HG02610 (cell line): ENCODE measurements at regions not wholly inside any gene's neighbourhood (a gene's known extent, or its start where the extent isn't known, plus 50 kb on each side); places are given as distances from the start of the nearest gene placed in this dataset.
"Not testable (repeated sequence)": the region's sequence is repeated elsewhere in the genome, so short reads cannot be mapped to it uniquely, and the experiment has no call there.

Source experiments
- ATAC-seq: cut with Tn5 transposase; IDR thresholded peaks from one replicate; pipeline ENCODE4 v1.9.1; 2021; ENCODE audit warnings: mild to moderate bottlenecking, moderate library complexity; ENCODE audit not compliant: unreplicated experiment

DNA sequence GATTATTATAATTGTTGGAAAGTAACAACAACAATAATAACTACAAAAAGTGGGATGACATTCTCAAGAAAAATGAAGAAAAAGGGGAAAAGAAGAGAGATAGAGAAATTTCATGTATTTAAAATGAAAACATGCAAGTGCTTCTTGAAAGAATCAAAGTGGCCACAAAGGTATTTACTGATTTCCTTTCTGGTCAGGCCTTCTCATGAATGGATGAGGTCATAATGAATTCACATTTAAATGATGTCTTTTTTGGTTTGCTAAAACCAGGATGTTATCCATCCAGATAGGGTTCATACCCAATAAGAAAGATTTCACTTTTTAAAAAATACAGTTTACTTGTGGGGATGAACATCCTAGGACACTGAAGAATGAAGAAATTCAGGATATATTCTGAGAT lies 446.4 kb upstream of the PTGER4 start:
- ATAC-seq = no peak

DNA sequence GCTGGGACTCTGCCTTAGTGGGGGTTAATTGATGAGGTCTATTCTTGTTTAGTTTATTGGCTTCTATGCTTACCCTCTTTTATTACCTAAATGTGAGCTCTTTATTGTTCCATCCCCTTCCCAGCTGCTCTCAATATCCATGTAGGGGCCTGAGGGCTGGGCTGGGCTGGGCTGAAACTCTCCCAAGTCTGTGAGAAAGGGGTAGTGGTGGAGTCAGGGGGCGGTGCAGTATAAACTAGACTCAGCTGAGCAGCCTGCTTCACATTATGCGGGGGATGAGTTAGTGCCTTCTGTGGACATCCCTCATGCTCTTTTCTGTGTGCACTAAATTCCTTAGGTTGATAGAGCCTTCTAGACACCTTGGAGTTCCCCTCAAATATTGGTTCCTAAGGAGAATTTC lies 451.8 kb upstream of the PTGER4 start:
- ATAC-seq = no peak

DNA sequence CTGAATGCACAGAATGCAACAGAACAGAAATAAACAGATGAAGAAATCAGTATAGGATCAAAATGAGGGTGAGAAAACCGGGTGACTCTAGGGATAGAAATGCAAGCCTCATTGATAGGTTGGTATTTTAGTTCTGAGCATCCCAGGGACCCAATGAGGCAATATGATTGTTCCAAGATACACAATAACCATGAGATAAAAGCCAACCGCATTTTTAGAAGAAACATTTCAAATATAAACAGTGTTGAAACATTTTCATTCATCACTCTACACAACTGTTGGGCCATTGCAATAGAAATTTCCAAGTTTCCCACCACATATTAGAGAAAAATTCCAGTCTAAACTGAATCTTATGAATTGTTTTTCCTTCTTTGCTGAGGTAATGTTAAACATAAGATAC lies 452.3 kb upstream of the PTGER4 start:
- ATAC-seq = no peak

DNA sequence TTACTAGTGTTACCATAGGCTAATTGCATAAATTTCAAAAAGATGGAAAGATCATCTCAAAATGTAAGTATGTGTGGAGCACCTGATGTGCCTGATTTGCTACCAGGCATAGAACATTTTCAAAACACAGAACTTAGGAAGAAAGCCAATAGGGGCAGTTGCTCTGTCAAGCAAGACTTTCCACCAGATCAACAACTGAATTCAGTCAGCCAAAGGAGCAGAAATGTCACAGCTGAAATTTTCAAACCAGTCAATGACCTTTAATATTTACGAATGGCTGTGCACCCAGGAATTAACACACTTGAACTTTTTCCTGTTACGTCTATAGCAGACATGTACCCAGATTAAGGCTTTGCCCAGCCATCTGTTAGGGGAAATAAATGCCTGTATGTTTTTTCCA lies 452.8 kb upstream of the PTGER4 start:
- no peak for ATAC-seq

DNA sequence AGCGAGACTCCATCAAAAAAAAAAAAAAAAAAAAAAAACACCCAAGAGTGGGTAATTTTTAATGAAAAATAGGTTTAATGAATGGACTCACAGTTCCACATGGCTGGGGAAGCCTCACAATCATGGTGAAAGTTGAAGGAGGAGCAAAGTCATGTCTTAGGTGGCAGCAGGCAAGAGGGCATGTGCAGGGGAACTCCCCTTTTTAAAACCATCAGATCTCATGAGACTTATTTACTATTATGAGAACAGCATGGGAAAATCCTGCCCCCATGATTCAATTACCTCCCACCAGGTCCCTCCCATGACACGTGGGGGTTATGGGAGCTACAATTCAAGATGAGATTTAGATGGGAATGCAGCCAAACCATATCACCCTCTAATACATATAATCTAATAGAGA lies 454.6 kb upstream of the PTGER4 start:
- ATAC-seq = not testable (repeated sequence)

DNA sequence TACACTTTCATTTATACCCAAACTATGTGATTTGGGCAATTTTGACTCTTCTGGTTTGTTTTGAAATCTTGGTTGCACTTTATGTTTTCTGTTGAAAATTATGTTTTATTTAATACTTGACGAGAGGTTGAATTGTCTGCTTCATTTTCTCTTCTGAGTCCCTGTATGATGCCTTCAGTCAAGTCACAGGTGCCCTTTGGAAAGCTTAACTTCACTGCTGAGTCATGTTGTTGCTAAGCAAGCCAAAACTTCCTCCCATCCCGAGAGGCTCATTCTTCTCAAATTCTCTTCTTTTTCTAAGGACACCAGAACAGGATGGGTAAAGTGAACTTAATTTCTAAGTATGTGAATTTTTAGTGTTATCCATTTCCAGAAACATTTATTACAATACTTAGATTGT lies 455.3 kb upstream of the PTGER4 start:
- ATAC-seq = peak; percentile 2

DNA sequence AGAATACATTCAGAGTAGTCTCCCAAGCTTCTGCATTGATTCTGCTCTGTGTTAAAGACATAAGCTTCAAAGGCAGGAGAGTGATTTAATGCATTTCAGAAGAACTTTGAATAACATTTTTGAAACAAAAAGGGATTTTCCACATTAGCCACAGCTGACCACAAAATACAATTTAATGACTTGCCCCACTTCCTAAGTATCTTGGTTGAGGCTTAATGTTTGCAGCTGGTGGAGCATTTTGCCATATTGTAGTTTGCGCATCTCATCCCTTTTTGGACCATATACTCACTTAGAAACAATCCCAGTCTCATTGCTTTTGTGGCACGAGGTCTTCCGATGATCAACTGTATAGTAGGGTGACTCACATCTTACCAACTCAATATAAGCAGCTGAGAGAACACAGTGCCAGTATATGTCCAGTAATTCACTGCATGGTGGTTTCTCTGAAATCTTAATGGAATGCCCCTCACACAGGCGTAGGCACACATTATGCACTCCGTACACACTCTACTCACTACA lies 455.8 kb upstream of the PTGER4 start:
- peak; percentile 78 for ATAC-seq

DNA sequence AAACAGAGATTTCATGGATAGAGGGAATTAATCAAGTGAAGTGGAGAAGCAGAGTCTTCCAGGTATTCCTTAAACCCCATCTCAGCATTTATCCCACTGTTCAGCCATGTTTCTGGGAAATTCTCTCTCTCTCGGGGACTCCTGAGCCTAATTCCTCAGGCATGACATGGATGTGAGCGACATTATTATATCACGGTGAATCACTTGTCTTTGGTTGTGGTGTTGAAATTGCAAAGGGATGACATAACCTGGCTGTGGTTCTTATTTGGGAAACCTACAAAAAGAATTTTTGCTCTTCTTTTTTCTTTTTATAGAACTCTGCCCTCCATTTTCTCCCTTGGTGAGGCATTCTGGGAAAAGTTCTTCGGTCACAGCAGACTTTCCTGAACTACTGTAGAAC lies 457.9 kb upstream of the PTGER4 start:
- no peak for ATAC-seq

DNA sequence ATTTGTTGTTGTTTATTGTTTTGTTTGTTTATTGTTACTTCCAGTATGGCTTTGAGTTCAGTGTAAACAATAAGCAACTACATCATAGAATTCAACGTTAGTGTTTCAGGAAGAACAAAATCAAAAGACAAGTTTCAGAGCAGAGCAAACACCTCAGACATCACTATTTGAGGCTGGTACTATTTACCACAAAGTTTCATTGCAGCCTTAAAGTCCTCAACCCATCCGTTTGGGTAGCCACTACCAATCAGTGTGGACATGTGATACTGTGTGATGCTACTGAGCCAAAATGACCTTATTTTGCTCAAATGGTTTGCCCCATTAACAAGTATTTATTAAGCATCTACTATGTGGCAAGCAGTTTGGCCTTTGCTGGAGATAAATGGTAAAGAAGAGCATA lies 458.5 kb upstream of the PTGER4 start:
- no peak for ATAC-seq

DNA sequence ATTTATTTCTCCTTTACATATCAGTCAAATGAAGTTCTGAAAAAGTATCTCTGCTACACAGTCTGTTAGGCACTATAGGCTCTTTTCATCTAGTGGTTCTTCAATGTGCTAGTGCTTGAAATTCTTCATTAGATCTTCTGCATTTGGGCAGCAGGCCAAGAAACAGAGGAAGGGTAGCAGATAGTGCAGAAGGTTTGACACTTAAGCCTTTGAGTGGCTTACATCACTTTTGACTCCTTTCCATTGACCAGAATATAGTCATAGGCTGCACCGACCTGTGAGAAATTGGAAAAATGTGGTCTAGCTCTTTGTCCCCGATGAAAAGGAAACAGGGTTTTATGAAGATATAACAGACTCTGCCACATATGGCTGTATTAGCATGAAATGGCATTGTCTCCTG lies 459.5 kb upstream of the PTGER4 start:
- no peak for ATAC-seq

DNA sequence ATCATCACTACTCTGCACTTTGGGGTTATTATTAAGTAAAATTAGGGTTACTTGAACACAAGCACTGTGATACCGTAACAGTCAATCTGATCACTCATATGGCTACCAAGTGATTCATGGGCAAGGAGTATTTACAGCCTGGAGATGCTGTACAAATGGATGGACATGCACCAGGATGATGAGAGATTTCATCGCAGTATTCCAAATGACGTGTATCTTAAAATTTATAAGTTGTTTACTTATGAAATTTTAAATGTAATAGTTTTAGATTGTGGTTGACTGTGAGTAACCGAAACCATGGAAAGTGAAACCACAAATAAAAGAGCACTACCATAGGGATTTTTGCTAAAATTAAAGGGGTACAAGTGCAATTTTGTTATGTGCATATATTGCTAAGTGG lies 462.2 kb upstream of the PTGER4 start:
- no peak for ATAC-seq

DNA sequence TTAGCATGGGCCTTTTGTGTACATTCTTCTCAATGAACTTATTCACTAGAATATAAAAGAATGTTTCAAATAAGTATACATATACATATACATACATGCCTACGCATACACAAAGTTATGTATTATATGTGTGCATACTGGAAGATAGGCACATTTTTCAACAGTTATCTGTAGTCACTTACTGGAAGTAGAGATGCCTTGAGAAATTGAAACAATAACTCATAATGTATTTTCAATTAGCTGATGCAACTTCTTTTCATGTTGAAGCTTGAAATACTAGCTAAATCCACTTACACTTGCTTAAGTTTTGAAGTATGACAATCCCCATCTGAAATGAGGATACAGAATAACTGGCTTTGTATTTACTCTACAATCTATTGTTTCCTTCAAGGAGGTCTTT lies 469.0 kb upstream of the PTGER4 start:
- no peak for ATAC-seq

DNA sequence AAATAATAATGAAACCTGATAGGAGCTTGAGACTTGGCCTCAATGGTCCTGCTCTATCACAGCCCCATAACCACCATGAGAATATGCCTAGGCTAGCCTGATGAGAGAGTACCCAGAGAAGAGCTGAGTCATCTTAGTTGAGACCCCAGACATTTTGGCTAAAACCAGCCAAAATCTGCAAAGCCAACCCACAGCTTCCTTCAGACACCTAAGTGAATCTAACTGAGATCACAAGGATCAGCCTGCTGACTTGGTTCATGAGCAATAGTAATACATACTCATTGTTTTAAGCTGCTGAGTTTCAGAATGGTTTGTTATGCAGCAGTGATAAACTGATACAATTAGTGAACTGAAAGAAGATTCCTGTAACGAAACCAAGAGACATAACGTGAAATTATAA lies 473.7 kb upstream of the PTGER4 start:
- no peak for ATAC-seq

DNA sequence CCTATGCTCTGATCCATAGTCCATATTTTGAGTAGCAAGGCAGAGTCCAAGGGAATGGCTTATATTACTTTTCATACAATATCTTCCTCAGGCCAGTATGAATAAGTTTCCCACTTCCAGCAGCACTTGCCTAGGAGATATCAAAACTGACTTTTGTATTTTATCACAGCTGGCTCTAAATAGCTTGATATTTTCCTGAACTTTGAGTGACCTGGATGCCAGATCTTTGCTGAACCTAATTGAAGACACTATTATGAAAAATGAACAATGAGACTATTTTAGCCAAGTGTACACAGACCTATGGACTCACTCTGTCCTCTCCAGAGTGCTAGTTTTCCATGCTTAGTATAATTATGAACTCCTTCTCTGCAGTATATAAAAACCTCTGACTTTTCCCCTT lies 475.6 kb upstream of the PTGER4 start:
- no peak for ATAC-seq

DNA sequence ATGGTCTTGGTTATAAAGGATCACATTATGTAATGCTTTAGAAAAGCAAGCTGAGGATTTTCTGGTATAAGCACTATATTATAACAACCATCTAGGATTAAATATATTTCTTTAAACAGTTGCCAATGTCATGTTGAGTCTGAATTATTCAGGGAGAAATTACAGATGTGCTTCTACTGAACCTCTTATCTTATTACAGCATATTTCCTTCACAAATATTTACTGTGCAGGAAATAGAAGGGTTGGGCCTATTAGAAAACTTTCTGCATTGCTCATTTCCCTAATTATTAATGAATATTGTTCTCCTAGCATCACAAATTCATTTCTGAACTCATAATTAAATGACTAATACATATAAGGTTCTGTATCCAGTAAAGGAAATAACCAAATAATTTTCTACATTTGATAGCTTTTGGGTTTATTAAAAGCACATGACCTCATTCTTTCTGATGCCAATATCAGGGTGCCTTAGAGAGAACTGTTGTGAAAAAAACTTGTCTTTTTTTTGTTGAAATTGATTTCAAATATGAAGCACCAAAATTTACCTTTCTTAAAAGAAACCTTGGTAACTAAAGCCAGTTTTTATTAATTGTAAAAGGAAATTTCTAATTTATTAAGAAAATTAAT lies 476.8 kb upstream of the PTGER4 start:
- no peak for ATAC-seq

DNA sequence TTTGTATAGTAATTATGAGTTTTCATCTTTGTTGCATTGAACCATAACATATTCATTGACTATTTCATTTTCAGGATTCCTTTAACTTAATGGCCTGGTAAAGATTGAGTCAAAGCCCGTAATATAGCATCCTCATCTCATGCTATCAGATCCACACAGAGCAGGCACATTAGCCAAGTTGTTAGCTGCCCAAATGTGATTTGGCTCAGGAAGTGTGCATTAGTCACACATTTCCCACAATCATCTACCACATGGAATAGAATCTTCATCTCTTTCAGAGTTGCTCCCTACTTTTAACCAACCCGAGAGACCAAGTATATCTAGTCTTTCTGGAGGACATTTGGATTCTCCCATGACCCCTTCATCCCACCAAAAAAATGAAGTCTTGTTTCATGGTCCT lies 481.0 kb upstream of the PTGER4 start:
- no peak for ATAC-seq

DNA sequence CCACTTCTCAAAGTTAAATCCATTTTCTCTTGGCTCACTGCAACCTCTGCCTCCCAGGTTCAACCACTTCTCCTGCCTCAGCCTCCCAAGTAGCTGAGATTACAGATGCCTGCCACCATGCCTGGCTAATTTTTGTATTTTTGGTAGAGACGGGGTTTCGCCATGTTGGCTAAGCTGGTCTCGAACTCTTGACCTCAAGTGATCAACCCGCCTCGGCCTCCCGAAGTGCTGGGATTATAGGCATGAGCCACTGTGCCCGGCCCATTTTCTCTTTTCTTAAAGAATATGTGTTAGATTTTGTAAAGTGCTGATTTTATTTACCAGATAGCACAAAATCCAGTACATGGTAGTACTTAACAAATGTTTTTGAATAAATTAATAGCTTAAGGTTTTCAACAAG lies 484.1 kb upstream of the PTGER4 start:
- ATAC-seq = not testable (repeated sequence)

DNA sequence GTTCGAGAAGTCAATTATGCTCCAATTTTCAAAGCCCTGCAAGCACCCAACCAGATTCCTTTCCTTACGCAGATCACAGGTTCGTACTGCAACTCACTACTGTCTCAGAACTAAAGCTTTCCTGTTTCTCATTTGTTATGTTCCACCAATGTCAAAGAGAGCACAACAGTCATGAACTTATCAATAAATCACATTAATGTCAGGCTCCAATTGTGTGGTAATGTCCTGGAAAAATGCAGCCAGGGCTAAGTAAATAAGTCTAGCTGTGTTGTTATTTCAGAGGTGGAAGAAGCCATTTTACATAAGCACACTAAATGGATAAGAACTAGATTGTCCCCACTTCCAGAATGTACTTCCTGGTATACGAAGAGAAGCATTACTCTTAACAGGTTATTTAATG lies 488.6 kb upstream of the PTGER4 start:
- ATAC-seq = no peak

DNA sequence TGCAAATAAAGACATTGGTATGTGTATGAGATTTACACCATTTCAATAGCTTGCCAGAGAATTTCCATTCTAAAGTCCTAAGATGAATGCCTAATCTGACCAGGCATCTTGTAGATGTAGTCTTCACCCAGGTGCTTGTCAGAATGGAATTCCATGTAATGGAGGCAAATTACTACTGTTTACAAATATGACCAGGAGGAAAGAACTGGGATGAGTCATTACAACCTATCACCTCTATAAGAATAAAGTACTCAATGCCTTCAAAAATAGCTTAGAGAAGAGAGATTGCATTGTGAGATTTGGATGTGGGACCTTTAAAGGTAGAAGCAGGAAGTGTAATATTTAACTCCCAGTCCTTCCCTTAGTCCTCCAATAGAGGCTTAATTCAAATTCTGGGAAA lies 507.0 kb upstream of the PTGER4 start:
- no peak for ATAC-seq

DNA sequence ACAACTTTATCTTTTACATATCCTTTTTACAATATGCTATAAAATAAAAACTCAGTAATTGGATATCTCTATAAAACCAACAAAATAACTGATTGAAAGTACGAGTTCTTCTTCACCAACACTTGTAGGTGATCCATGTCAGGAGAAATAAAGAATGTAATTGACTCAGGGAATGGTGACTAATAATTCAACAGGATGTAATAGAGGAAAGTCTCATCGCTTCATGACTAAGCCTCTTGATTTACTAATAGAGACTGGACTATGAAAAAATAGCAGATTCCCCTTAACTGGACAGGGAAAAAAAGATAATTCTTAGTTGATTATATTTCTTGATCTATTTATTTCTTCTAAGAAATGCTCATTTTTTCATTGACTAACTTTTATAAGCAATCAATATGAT lies 507.7 kb upstream of the PTGER4 start:
- ATAC-seq = no peak

DNA sequence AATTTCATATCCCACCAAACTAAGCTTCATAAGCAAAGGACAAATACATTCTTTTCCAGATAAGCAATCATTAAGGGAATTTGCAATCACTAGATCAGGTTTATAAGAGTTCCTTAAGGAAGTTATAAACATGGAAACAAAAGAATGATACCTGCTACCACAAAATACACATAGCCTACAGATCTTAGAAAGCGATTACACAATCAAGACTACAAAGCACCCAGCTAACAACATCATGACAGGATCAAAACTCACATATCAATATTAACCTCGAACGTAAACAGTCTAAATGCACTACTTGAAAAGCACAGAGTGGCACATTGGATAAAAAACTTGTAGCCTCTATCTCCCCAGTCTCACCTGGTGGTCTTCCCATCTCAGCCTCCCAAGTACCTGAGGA lies 512.4 kb upstream of the PTGER4 start:
- ATAC-seq = no peak

DNA sequence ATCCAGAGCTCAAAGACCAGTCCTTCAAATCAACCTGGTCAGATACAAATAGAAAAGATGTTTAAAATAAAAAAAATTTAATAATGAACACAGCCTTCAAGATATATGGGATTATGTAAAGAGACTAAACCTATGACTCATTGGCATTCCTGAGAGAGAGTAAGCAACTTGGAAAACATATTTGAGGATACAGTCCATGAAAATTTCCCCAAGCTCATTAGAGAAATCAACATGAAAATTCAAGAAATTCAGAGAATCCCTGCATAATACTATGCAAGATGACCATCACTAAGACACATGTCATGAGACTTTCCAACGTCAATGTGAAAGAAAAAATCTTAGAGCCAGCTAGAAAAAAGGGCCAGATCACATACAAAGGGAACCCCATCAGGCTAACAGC lies 512.9 kb upstream of the PTGER4 start:
- no peak for ATAC-seq
